ENCODE measurements at regions not wholly inside any gene's neighbourhood (a gene's known extent, or its start where the extent isn't known, plus 50 kb on each side); places are given as distances from the start of the nearest gene placed in this dataset.

DNA sequence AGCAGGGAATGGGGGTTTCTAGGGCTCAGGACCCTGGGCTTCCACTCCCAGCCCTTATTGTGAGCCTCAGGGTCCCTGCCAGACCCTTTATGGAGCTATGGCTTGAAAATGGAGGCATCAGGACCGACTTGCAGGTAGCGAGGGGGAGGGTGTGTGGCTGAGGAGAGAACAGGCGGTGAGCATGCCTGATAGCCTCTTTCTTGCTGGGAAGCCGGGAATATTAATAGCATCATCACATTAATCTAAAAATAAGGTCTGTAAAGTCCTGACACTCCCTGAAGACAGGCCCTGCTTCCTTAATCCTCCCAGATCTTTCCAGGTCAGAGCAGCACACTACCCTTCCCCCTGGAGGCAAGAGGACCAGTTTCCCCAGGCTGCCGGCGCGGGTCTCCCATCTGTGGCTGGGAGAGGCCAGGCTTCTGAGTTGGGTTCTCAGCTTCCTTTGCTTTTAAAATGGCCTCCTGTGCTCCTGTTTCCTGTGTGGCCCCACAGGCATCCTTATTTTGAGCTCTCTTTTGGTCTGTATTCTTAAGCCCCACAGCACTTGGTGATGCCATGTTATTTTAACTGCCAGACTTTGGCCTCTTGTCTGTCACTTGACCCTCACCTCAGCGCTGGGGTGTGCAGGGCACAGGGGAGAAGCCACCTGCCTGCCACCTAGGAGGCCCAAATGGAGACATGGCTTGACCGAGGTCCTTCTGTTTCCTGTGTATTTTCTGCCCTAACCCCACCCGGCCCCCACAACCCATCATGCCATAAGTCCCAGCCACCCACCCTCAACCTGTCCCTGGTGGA is 185.0 kb upstream of the TOPAZ1 start:
- DNase-seq (ENCODE audit: low spot score), result no peak

DNA sequence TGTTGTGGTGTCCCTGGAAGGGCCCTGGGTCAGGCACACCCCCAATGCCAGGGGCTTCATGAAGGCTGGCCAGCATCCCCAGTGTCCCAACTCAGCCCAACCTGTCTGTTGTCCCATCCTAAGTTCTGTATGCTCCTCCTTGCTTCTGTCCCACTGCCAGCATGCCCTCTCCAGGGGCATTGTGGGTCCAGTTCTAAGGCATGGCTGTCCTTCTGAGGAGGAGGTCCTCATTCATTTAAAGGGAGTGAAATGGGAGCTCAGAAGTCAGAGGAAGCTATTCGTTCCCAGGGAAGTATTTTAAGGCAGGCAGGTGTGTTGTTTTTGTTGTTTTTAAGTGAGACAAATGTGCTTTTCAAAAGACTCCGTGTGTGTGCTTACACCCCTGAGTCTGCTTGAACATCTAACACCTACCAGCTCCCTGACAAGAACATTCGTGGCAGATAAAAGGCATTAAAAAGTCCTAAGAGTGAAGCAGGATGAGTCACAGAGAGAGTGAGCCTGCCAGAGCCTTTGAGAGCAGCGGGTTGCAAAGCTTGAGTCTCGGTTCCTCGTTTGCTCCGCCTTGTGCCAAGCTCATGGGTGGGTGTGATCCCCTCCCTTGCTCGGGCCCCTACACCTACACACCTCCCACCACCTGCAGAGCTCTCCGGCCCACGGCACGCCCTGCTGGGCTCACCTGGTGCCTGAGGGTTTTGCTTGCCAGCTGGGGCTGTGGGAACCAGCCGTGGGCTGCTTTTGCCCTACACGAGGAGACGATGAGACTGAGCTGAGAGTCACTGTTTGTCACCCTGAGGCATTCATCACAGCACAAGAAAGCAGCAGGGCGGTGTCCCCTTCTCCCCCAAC is 183.4 kb upstream of the TOPAZ1 start:
- DNase-seq (ENCODE audit: low spot score), result peak; percentile 43

DNA sequence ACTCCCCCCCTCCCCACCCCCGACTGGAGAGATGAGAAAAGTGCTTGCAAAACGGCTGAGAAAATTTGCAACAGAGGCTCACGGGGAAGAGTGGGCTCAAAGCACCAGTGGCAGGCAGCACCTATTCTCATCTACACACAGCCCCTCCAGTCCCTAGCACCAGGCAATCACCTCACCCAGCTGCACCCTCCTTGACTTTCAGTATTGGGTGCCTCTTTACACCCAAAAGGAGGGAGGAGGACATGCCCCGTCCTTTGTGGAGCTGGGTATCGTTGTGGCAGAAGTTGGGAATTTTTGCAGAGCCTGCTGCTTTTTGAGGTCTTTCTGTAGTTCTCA is 182.8 kb upstream of the TOPAZ1 start:
- no peak for DNase-seq (ENCODE audit: low spot score)

DNA sequence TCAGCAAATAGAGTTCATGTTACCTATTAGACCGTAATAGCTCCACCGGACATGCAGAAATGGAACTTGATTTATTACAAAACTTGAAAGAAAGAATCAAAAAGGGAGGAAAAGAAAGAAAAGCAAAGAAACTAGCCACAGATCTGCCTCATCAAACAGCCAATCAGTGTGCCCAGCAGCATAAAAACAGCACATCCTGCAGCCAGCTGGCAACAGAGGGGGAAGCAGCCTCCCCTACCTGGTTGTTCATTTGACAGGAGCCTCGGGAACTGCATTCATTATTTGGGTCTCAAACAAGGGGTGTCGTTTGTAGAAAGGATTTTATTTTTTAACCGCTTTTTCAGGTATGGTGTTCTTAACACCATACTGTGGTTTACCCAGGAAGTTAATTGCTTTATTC is 181.5 kb upstream of the TOPAZ1 start:
- DNase-seq (ENCODE audit: low spot score), result no peak

DNA sequence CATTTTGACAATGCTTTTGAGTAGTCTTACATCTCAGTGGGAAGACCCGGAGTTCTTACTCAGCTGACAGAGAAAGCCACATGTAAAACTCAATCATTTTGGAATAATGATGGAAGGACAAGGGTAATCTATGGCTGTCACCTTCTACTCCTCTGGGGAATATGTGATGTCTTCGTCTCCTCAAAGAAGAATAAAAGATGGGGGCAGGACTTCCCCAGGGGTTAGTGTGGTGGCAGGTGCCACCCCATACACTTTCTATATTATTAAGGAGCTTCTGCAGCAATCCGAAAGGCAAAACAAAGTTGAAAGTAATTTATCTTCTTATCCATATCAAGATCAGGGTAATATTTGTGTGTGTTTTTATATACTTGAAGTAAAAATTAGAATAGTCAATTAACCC is 180.4 kb upstream of the TOPAZ1 start:
- DNase-seq (ENCODE audit: low spot score), result no peak

DNA sequence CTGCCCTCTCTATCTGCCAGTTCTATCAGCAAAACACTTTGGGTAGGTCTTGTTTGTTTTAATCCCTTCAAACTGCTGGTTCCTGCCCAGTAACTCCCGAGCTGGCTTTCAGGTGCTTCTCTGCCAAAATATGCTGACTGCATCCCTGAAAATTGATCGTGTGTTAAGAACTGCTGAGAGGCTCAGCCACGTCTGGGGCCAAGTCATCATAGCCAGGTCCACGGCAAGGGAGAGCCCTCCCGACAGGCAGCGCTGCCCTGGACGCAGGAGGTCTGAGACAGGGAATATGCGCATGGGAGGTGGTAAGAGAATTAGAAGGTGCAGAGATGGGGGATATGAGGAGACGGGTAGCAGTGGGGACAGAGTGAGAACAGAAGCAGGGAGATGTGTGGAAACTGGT is 179.7 kb upstream of the TOPAZ1 start:
- no peak for DNase-seq (ENCODE audit: low spot score)

DNA sequence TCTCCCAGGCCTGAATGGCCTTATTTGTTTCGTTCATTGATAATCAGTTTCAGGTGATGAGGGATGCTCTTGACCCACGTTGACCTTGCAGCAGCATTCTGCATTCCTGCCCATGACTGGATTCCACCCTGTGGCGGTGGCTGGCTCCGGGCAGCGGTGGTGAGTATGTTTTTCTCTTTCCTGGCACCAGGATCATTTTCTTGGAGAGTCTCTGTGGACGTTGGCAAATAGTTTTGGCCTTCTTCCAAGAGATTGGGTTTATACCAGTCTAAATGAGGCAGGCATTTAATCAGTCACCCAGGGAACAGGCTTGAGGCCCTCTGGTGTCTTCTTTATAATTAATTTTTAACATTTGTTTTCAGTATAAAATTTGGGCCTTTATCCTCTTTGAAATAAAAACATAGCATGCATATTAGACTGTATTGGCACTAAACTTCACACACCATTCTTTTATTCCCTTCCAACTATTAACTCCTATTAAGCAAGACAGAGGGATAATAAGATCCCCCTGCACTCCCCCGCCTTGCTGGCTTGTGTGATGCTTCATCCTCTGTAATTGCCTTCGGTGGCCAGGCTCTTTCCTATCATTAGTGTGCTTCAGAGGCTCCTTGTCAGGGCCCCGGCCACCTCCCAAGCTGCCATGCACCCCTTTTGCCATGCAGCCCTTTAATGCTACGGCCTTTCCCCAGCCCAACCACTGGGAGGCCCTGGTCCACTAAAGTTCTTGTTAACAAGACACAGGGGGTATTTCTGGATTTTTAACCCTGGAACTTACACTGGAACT is 176.2 kb upstream of the TOPAZ1 start:
- peak; percentile 35 for DNase-seq (ENCODE audit: low spot score)

DNA sequence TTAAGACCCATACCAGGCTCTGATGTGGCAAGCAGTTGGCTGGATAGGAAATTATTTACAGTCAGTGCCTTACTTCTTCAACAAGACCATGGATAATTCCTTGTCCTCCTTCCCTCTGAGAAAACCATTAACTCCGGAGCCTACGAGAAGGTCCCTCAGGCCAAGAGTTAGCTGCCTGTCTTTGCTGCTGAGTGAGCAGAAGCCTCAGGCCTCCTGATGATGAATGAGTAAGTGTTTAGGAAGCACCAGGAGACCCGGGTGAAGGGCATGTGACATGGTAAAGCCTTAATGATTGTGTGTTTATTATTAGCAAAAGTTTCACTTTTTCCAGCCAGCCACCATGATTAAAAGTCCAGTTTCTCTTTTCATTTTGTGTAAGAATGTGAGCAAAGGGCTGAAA is 174.9 kb upstream of the TOPAZ1 start:
- no peak for DNase-seq (ENCODE audit: low spot score)

DNA sequence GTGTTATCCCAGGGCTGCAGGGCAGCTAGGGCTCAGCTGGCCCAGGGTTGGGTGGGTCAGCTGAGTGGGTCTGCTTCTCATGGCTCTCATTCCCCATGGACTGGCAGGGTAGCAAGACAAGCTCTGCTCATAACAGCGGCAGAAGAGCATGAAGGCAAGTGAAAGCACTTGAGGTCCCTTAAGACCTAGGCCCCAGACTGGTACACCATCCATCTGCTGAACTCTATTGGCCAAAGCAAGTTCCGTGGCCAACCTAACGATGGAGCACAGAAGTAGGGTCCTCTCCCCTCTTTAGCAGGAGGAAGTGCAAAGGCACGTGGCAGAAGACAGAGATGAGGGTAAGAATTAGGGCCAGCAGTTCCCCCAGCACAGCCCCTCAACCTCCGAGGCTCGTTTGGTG is 174.3 kb upstream of the TOPAZ1 start:
- DNase-seq (ENCODE audit: low spot score), result no peak

DNA sequence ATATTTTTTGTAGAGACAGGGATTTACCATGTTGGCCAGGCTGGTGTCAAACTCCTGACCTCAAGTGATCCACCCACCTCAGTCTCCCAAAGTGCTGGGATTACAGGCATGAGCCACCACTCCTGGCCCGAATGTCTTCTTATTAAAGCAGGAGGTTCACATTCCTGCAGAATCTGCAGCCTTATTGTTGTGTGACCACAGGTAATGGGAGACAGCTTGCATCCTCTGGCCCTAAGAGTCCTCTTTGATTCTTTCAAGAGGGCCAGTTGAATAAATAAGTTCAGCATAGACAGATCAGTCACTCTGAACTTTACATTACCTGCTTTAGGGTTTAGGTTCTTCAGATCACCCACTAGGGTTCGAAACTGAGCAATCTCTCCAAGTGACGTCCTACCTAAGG is 172.9 kb upstream of the TOPAZ1 start:
- DNase-seq (ENCODE audit: low spot score), result no peak

DNA sequence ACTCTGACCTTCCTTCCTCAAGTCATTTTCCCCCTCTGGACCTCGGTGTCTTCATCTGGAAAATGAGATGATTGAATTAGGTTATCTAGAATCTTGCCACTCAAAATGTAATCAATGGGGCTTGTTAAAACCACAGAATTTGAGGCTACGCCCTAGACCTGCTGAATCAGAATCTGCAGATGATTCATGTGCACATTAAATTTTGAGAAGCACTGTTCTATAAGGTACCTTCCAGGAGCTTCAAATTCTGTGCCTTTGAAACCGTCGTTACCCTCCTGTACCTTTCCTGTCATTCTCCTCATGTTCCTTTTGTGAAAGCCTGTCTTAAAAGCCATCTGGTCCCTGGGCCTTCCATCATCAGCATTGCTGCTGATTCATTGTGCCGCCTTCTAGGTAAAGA is 172.4 kb upstream of the TOPAZ1 start:
- no peak for DNase-seq (ENCODE audit: low spot score)

DNA sequence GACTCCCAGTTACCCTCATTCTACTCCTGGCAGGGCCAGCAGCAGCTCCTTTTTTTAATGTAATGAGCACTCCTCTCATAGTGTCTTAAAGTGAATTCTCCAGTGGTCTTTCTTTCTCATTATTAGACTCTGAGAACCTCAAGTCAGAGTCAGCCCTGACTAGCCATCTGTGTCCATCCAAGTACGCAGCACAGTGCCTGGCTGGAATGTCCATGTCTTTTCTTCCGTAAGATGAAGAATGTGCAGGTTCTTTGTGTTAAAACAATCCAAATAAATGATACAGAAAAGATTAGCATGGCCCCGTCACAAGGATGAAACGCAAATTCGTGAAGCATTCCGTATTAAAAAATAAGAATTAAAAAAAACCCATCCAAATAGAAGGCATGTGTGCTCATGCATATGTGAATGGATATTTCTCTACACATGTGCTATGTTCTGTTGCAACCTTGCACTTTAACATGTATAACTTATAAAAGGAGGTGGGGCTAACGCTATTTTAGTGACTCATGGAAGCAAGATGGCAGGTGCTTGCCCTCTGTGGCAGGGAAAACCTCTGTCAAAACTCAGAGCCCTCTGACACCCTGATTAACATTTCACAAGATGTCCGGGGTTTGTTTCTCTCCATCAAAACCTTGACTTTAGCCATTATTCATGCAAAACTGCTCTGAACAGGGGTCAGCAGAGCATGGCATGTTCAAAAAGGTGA is 170.7 kb upstream of the TOPAZ1 start:
- DNase-seq (ENCODE audit: low spot score), result no peak

DNA sequence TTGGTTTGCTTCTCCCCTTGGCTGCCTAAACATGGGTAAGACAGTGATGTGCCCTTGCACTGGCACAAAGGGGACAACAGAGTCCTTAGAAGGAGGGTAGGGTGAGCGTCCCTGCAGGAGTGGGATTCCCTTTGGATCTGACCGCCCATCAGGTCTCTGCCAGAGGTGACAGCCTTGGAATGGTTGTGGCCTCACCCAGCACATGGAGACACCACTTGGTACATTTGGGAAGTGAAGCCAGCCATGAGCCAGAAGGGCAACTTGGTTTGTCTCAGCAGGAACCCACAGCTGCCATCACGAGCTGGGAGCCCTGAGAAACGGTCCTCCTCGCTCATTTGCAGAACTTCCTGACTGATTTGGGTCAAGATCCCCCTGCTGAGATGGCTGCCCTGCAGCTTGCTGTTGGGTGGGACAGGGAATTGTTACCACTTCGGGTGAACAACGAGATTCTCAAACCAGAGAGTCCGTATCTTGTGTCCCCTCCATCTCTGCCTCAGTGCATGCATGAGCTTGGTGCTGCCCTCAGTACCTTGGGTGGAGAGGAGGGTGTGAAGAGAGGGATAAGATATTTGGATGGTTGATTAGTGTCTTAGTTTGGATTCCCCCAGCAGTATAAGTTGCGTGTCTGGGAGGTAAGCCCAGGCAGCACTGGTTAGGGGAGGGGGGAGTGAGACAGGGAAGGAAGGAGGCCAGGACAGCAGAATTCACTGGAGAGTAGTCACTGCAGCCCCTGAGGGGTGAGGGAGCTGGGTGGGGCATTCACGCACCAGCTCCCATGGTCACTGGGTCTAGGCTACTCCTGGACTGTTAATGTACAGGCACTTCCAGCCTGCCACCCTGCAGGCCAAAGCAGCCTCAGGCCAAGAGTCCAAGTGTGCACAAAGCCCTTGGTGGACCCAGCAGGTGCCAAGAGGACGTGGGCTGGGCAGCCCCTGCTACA is 168.8 kb upstream of the TOPAZ1 start:
- DNase-seq (ENCODE audit: low spot score), result no peak

DNA sequence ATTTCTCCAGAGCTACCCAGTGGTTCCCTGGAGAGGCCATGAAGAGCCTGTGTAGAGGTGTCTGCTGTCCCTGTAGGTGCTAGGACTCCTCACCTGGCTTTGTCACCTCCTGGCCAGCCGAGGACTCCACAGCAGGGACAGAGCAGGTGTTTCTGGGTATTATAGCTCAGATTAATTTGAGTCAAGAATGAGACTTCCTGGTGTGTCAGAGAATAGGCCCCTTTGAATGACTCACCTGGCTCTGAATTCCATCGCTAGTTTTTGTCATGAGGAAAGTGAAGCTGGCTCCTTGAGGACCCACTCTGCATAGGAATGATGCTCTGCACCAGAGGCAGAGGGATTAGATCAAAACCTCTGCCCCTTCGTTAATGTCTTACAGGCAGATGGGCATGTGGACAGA is 167.5 kb upstream of the TOPAZ1 start:
- no peak for DNase-seq (ENCODE audit: low spot score)

DNA sequence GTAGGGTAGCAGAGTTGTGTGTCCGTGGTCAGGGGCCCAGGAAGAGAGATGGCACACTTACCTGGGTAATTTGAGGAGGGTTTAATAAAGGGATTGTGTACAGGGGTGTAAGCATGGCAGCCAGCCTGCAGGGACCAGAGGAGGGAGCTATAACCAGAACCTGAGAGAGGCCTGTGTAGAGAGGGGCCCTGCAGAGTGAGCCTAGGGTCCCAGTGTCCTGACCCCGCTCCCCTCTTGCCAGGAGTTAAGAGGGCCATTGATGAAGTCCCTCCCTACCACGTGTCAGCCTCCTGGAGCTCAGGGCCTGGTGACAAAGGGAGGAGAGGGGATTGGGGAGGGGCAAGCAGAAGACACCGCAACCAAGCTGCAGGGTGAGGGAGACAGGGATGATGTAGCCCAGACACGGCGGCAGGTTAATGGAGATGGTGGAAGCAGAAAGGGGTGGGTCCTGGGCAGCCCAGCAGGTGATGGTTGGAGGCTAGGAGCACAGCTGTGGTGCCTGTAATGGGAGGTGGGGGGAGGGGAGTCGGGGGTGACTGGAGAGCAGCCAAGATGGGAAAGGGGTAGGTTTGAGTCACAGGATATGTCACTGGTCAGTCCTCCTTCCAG is 165.4 kb upstream of the TOPAZ1 start:
- no peak for DNase-seq (ENCODE audit: low spot score)

DNA sequence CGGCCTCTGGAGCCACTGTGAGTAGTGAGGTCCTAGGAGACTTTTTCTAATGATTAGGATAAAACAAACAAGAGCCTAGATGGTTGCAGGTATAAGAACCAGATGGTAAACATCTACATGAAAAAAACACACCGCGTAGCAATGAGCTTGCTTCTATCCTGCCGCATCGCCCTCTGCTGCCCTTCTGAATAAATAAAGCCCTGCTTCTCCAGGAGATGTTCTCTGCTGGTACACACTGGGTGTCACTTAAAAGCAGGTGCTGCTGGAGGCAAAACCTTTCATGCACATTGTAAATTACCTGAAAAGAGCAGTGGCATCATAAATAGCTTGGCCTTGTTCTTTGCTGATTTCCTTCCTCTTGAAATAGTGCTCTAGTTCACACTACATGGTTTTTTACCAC is 164.4 kb upstream of the TOPAZ1 start:
- no peak for DNase-seq (ENCODE audit: low spot score)

DNA sequence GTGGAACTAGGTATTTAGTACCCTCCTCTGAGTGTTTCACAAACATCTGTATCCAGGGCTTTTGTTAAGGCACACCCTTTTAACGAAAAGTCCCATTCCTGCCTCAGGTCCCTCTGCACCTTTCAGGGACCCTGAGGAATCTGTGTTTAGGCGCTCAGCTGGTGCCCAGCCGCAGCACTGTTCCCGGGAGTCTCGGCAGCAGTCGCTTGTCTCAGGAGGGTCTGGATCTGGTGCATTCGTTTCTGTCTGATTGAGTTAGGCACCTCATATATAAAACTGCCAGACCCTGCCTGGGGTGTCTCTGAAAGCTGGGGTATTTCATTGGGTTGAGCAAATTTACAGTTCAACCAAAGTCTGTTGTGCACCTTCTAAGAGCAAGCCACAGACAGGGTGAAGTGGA is 162.8 kb upstream of the TOPAZ1 start:
- DNase-seq (ENCODE audit: low spot score), result no peak

DNA sequence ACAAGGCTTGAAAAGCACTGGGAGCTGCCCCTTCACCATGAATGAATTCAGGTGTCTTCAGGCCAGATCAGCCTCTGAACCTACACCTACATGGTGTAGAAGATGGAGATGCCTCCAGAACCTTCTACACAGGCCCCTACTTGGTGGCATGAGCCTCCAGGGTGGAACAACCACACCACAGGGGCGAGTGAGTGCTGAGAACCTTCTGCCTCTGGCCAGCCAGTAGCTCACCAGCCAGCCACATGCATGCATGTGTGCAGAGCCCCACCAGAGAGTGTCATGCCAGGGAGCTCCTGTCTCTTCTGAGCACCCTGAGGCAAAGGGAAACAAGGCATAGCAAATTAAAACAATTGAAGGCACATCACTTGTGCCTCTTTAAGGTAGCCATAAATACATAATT is 161.8 kb upstream of the TOPAZ1 start:
- DNase-seq (ENCODE audit: low spot score), result no peak

DNA sequence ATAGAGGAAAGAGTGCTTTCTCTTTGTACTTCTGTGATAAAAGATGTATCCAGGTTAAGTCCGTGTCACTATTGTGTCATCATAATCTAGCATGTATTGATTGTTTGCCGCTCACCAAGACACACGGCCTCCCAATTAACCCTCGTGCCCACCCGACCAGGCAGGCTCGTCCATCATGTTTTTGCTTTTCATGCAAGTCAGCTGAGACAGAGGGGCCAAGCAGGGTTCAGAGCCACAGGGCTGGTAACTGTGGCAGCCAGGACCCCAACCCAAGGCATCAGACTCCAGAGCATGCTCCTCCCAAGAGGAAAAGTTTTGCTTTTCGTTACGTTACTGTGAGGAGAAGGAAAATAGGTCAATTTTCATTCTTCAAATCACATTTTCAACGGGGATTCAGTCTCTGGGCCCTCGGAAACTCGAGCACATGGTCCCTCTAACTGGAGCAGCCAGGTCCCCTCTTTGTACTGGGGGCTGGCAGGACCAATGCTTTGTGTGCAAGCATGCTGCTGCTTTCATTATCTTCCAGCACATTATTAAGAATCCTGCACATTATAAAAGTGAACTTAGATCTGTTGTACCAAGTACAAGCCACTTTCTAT is 161.1 kb upstream of the TOPAZ1 start:
- no peak for DNase-seq (ENCODE audit: low spot score)

DNA sequence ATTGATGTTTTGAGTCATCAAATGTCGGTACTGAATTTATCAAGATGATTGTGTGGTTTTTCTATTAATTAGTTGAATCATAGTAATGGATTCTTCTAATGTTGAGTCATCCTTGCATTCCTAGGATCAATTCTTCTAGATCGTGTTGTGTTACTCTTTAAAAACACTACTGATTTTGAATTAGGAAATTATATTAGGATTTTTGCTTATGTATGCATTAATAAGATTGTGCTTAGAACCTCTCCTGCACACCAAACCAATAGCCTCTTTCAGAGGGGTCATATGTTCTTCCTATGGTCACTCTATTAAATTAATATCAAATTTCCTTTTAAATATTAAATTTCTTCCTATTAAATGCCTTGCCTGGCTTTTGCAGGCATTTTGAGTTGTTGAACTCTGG is 151.7 kb upstream of the TOPAZ1 start:
- DNase-seq (ENCODE audit: low spot score), result no peak
